ENCODE measurements at regions not wholly inside any gene's neighbourhood (a gene's known extent, or its start where the extent isn't known, plus 50 kb on each side); places are given as distances from the start of the nearest gene placed in this dataset.

DNA sequence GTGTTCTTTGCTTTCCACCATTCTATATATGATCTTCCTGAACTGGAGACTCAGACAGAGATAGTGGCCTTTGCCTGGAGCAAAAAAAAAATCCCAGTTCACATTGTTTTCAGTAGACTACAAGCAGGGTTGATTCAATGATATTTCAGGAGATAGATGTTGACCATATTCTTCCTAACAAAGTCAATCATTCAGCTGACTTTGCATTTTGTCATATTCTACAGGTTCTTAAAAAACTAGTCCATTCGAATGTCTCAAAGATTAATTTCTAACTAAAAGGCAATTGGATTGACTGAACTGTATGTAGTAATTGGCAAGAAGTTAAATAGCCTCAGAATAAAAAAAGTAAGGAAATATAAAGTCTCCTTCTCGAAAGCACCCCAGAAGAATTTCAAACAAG, 479.5 kb downstream of the NKX6-1 start:
- Histone ChIP-seq H3K4me1 (replicated peaks; ENCODE audit: insufficient read depth) (0 out of 2 replicates have a peak, but pooled peaks cover 5% of the 10 kb centered on the region), H3K27me3 (ENCODE audit: insufficient read depth, low read depth) (no peaks in the 10 kb centered on the region), H3K9me3 (ENCODE audit: insufficient read depth, low read depth) (no peaks in the 10 kb centered on the region), H3K27ac (no peak overlapping the region), H3K4me2 (no peak overlapping the region), H3F3A (ENCODE audit: insufficient read depth, low read depth) (no peaks in the 10 kb centered on the region), H3K9me2 (ENCODE audit: insufficient read depth) (no peaks in the 10 kb centered on the region), H2AFZ (no peak overlapping the region), H3K79me2 (ENCODE audit: low read depth) (no peaks in the 10 kb centered on the region), H3K36me3 (ENCODE audit: low read depth) (no peaks in the 10 kb centered on the region), H3K4me3 (no peak overlapping the region), H4K20me1 (ENCODE audit: insufficient read depth) (no peaks in the 10 kb centered on the region)
- ChIA-PET POLR2A (ENCODE audit: unreplicated experiment) (no interaction called here), CTCF (no interaction called here)
- TF ChIP-seq CTCF (conservative IDR thresholded peaks at IDR 0.05), result no peak
- no TSS peak for BruUV-seq (replicated peaks)
- intact Hi-C loops (cut with micrococcal nuclease; ENCODE audit: unreplicated experiment), result no loop called here
- DNase-seq, result no peak

DNA sequence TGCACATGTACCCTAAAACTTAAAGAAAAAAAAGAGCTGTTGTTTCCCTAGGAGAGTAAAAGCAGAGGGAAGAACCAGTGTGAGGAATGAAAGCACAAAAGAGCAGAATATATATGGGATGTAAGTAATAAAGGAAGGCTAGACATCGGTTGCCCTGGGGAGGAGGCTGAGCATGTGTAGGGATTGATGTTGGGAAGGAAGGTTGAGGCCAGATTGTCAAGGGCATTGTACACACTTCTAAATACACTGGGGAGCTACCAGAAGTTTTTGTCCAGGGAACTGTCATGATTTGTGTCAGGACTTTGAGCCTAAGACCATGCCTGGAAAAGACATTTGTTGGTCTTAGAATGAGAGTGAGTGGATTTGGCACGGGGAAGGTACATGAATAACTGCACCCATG, 467.1 kb downstream of the GPAT3 start:
- H4K20me1 ChIP-seq (ENCODE audit: insufficient read depth), result no peaks in the 10 kb centered on the region
- no peaks in the 10 kb centered on the region for H3K79me2 ChIP-seq (ENCODE audit: low read depth)
- H3K27me3 ChIP-seq (ENCODE audit: insufficient read depth, low read depth), result no peaks in the 10 kb centered on the region
- TF ChIP-seq CTCF (conservative IDR thresholded peaks at IDR 0.05) (no peak), EZH2 (IDR thresholded peaks at IDR 0.05; ENCODE audit: low read depth) (no peak)
- DNase-seq, result no peak
- H3F3A ChIP-seq (ENCODE audit: insufficient read depth, low read depth), result no peaks in the 10 kb centered on the region
- no peaks in the 10 kb centered on the region for H3K9me3 ChIP-seq (ENCODE audit: insufficient read depth, low read depth)
- no peak overlapping the region for H3K4me2 ChIP-seq
- no peak overlapping the region for H3K4me3 ChIP-seq
- POLR2A ChIA-PET (ENCODE audit: unreplicated experiment), result no interaction called here
- CTCF ChIA-PET, result no interaction called here
- H3K36me3 ChIP-seq (ENCODE audit: low read depth), result no peaks in the 10 kb centered on the region
- H3K9me2 ChIP-seq (ENCODE audit: insufficient read depth), result no peaks in the 10 kb centered on the region
- intact Hi-C loops (cut with micrococcal nuclease; ENCODE audit: unreplicated experiment), result no loop called here
- no peaks in the 10 kb centered on the region for H3K4me1 ChIP-seq (replicated peaks; ENCODE audit: insufficient read depth)
- no TSS peak for BruUV-seq (replicated peaks)
- H3K27ac ChIP-seq, result no peak overlapping the region
- no peak overlapping the region for H2AFZ ChIP-seq

DNA sequence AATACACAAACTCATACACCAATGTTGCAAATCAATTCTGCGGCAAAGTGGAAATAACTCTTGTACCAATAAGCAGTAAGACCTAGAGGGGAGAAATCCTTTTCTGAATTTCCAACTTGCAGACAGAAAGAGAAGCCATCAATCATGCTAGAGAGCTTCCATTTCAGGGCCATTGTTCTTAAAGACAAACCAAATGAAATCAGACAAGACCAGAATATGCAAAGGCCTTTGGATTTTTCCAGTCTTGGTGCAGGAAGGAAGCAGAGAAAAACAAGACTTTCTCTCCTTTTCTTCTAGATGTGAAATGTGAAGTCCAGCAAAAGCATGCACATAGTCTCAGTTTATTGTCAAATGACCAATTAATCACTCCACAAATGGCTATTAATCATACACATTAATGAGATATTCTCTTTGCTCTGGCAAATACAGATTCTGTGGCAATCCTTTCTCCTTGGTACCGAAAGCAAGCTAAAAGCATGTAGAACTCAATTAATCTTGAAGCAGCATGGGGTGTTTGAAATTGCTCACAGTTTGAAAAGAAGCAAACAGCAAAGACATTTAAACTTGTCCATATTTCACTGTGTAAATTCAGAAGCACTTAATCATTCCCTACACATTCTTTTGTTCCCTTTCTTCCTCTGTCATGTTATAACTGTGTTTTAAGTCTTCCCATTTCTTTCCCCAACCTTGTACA, 466.1 kb downstream of the GPAT3 start:
- Histone ChIP-seq H3K4me2 (no peak overlapping the region), H3F3A (ENCODE audit: insufficient read depth, low read depth) (no peaks in the 10 kb centered on the region), H3K4me1 (replicated peaks; ENCODE audit: insufficient read depth) (no peaks in the 10 kb centered on the region), H3K79me2 (ENCODE audit: low read depth) (no peaks in the 10 kb centered on the region), H3K4me3 (no peak overlapping the region), H3K9me3 (ENCODE audit: insufficient read depth, low read depth) (no peaks in the 10 kb centered on the region), H3K9me2 (ENCODE audit: insufficient read depth) (no peaks in the 10 kb centered on the region), H3K27me3 (ENCODE audit: insufficient read depth, low read depth) (no peaks in the 10 kb centered on the region), H2AFZ (no peak overlapping the region), H3K27ac (no peak overlapping the region), H3K36me3 (ENCODE audit: low read depth) (no peaks in the 10 kb centered on the region), H4K20me1 (ENCODE audit: insufficient read depth) (no peaks in the 10 kb centered on the region)
- ChIA-PET POLR2A (ENCODE audit: unreplicated experiment) (no interaction called here), CTCF (no interaction called here)
- no TSS peak for BruUV-seq (replicated peaks)
- intact Hi-C loops (cut with micrococcal nuclease; ENCODE audit: unreplicated experiment), result no loop called here
- TF ChIP-seq CTCF (conservative IDR thresholded peaks at IDR 0.05), result no peak
- no peak for TF ChIP-seq EZH2 (IDR thresholded peaks at IDR 0.05; ENCODE audit: low read depth)
- no peak for DNase-seq
